HepG2 (cell line): ENCODE measurements at regions not wholly inside any gene's neighbourhood (a gene's known extent, or its start where the extent isn't known, plus 50 kb on each side); places are given as distances from the start of the nearest gene placed in this dataset.

Experiments used
- ATAC-seq: fragments of 200-7000 bp; cut with Tn5 transposase; 3 replicates; pipeline ENCODE4 v1.9.1; 2020; ENCODE audit warnings: mild to moderate bottlenecking, moderate library complexity
- BruUV-seq: library from RNA; stranded (reverse); fragments of 400-500 nt; replicated peaks from 2 replicates; lab custom pipeline; 2021; lab: Mats Ljungman, UMichigan
- CTCF ChIA-PET: fragments of 300-600 bp; formaldehyde crosslinking; extraction: SDS; loops from one replicate; lab custom pipeline; 2021; ENCODE audit warnings: low total read pairs, inconsistent platforms, low intra/inter-chr PET ratio; lab: Yijun Ruan, JAX
- POLR2A ChIA-PET: fragments of 350-600 bp; sonication (Branson Sonifier 250); formaldehyde crosslinking; loops from one replicate; lab custom pipeline; 2020; ENCODE audit warnings: antibody characterized with exemption, inconsistent platforms; lab: Yijun Ruan, JAX
- DNase-seq: peaks from one replicate; pipeline ENCODE4 v3.0.0-alpha.2; 2015; ENCODE audit warnings: low spot score
- FAIRE-seq: peaks from 3 replicates; lab custom pipeline; 2011; peaks lifted over from hg19 to GRCh38; lab: Jason Lieb, UNC
- H2AFZ ChIP-seq: one replicate; pipeline ENCODE4 v1.6.1; 2011; ENCODE audit warnings: low read length, inconsistent platforms
- H3K27ac ChIP-seq: fragments of 300-600 bp; 3 replicates; pipeline ENCODE4 v1.8.0; 2011; ENCODE audit warnings: mixed run types, mild to moderate bottlenecking, mixed read lengths, low read length, inconsistent platforms; ENCODE audit not compliant: insufficient read depth; ENCODE audit errors: extremely low read length
- H3K27me3 ChIP-seq, 2 experiments: fragments of 200-600 bp in 1 of 2; 2 replicates in 1 of 2; 3 replicates in 1 of 2; pipeline versions ENCODE4 v1.6.0 to v1.8.0; 2011; ENCODE audit warnings: low read length in 2 of 2, mild to moderate bottlenecking in 2 of 2, moderate library complexity in 2 of 2, inconsistent platforms in 1 of 2; ENCODE audit not compliant: insufficient read depth in 2 of 2, control insufficient read depth in 1 of 2
- H3K36me3 ChIP-seq, 2 experiments: fragments of 200-600 bp in 1 of 2; replicated peaks in 1 of 2; 2 replicates in 1 of 2; 3 replicates in 1 of 2; pipeline versions ENCODE4 v1.5.1 to v1.8.0; 2011; ENCODE audit warnings: low read length in 2 of 2, inconsistent platforms in 1 of 2; ENCODE audit not compliant: insufficient read depth in 2 of 2, control insufficient read depth in 1 of 2
- H3K4me1 ChIP-seq: 2 replicates; pipeline ENCODE4 v1.5.1; 2012; ENCODE audit warnings: low read length, inconsistent platforms; ENCODE audit not compliant: insufficient read depth
- H3K4me2 ChIP-seq: 2 replicates; pipeline ENCODE4 v1.6.0; 2011; ENCODE audit warnings: low read depth, low read length, inconsistent platforms
- H3K4me3 ChIP-seq, 3 experiments: fragments of 200-600 bp in 1 of 3; sonication (generic), shearing (Covaris generic) in 1 of 3; replicated peaks in 1 of 3; 2 replicates each; pipeline ENCODE4 v1.5.1; 2011 to 2016; ENCODE audit warnings: low read length in 3 of 3, inconsistent platforms in 2 of 3, low read depth in 2 of 3, mild to moderate bottlenecking in 2 of 3, control low read depth in 1 of 3, mixed read lengths in 1 of 3; ENCODE audit not compliant: insufficient read depth in 1 of 3
- H3K79me2 ChIP-seq: one replicate; pipeline ENCODE4 v1.6.1; 2011; ENCODE audit warnings: low read length, inconsistent platforms; ENCODE audit not compliant: insufficient read depth
- H3K9ac ChIP-seq: 2 replicates; pipeline ENCODE4 v1.6.0; 2011; ENCODE audit warnings: mild to moderate bottlenecking, low read depth, low read length, inconsistent platforms; ENCODE audit not compliant: insufficient read depth
- H3K9me3 ChIP-seq: 2 replicates; pipeline ENCODE4 v1.5.1; 2012; ENCODE audit warnings: mild to moderate bottlenecking, low read length
- H4K20me1 ChIP-seq: 2 replicates; pipeline ENCODE4 v1.6.0; 2011; ENCODE audit warnings: inconsistent platforms, mild to moderate bottlenecking, low read length, moderate library complexity; ENCODE audit not compliant: insufficient read depth
- BCL6 ChIP-seq: IDR thresholded peaks from 2 replicates; pipeline ENCODE4 v1.6.1; 2016; ENCODE audit warnings: missing genetic modification reagents, missing compliant biosample characterization
- EEA1 ChIP-seq: sonication (generic); formaldehyde crosslinking; IDR thresholded peaks from 2 replicates; pipeline ENCODE4 v1.5.1; 2020; ENCODE audit warnings: mild to moderate bottlenecking, missing genetic modification reagents, borderline replicate concordance
- ISL2 ChIP-seq: sonication (generic); formaldehyde crosslinking; IDR thresholded peaks from 2 replicates; pipeline ENCODE4 v1.5.0; 2020; ENCODE audit warnings: missing genetic modification reagents
- MYNN ChIP-seq: sonication (generic); formaldehyde crosslinking; IDR thresholded peaks from 2 replicates; pipeline ENCODE4 v1.4.0; 2020; ENCODE audit warnings: mild to moderate bottlenecking, low read depth, missing genetic modification reagents
- SIX1 ChIP-seq: sonication (generic); formaldehyde crosslinking; IDR thresholded peaks from 2 replicates; pipeline ENCODE4 v1.4.0; 2020; ENCODE audit warnings: missing genetic modification reagents, borderline replicate concordance
- ZFP36L2 ChIP-seq: sonication (generic); formaldehyde crosslinking; IDR thresholded peaks from 2 replicates; pipeline ENCODE4 v1.4.0; 2020; ENCODE audit warnings: missing genetic modification reagents
- ZNF180 ChIP-seq: sonication (generic); formaldehyde crosslinking; IDR thresholded peaks from 2 replicates; pipeline ENCODE4 v1.4.0; 2020; ENCODE audit warnings: low read depth, missing genetic modification reagents, borderline replicate concordance
- ZNF20 ChIP-seq: sonication (generic); formaldehyde crosslinking; IDR thresholded peaks from 2 replicates; pipeline ENCODE4 v1.4.0; 2020; ENCODE audit warnings: mild to moderate bottlenecking, moderate library complexity, missing genetic modification reagents
- ZNF468 ChIP-seq: sonication (generic); formaldehyde crosslinking; IDR thresholded peaks from 2 replicates; pipeline ENCODE4 v1.8.0; 2022; ENCODE audit warnings: mild to moderate bottlenecking, moderate library complexity, missing genetic modification reagents
- ZNF746 ChIP-seq: sonication (generic); formaldehyde crosslinking; IDR thresholded peaks from 2 replicates; pipeline ENCODE4 v1.8.0; 2022; ENCODE audit warnings: mild to moderate bottlenecking, missing genetic modification reagents
- WGBS: methylation state at CpG from one replicate; pipeline ENCODE4 v1.1.6; 2017; ENCODE audit warnings: low lambda C conversion rate; 5-methylcytosine and 5-hydroxymethylcytosine counted together
- in situ Hi-C: cut with HindIII; loops from 2 replicates; pipeline ENCODE4 v1.10.0; 2017; ENCODE audit warnings: low pct_unique_long_range_greater_than_20kb; ENCODE audit not compliant: extremely low pct_ligation_motif_present
- intact Hi-C: fragments of 100-400 bp; cut with micrococcal nuclease; formaldehyde crosslinking; loops from one replicate; pipeline ENCODE4 v1.10.0; 2022; ENCODE audit not compliant: unreplicated experiment
- TF ChIP-seq, protein P1 (sequence below): sonication (generic); formaldehyde crosslinking; IDR thresholded peaks from 2 replicates; pipeline ENCODE4 v1.5.0; 2020; ENCODE audit warnings: missing genetic modification reagents

DNA sequence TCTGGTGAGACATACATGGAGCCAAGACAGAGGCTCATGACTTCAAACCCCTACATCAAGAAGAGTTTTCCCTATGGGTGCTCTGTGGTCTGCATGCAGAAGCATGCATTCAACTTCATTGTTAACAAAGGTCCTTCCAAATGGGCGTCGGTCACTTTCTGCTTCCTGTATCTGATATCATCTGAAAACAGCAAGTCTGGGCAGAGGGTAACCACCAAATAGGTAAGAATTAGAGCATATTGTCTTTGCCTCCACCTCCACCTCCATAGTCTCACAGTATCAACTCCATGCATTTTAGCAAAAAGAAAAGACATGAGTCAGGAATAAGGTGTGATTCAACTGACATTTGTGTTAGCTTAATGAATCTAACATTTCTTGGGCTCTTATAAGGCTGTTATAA lies 462.9 kb downstream of the DMRT2 start:
- DNase-seq (no peak), ATAC-seq (no peak), FAIRE-seq (no peak)
- Histone ChIP-seq H3K4me2 (no peak overlapping the region), H3K36me3 (no peaks in the 10 kb centered on the region), H4K20me1 (no peaks in the 10 kb centered on the region), H3K4me1 (no peaks in the 10 kb centered on the region), H3K4me3 (no peak overlapping the region), H3K9me3 (no peaks in the 10 kb centered on the region), H3K27ac (no peak overlapping the region), H3K27me3 (no peaks in the 10 kb centered on the region; a peak in 1 of 5 replicates), H3K79me2 (no peaks in the 10 kb centered on the region), H3K9ac (no peak overlapping the region), H2AFZ (no peak overlapping the region)
- in situ Hi-C loops (no loop called here), intact Hi-C loops (no loop called here)
- no TSS peak for BruUV-seq
- 0% methylated on average over 1 of the region's 2 CpGs for WGBS
- ChIA-PET POLR2A (no interaction called here), CTCF (no interaction called here)
- TF ChIP-seq, protein P1, sequence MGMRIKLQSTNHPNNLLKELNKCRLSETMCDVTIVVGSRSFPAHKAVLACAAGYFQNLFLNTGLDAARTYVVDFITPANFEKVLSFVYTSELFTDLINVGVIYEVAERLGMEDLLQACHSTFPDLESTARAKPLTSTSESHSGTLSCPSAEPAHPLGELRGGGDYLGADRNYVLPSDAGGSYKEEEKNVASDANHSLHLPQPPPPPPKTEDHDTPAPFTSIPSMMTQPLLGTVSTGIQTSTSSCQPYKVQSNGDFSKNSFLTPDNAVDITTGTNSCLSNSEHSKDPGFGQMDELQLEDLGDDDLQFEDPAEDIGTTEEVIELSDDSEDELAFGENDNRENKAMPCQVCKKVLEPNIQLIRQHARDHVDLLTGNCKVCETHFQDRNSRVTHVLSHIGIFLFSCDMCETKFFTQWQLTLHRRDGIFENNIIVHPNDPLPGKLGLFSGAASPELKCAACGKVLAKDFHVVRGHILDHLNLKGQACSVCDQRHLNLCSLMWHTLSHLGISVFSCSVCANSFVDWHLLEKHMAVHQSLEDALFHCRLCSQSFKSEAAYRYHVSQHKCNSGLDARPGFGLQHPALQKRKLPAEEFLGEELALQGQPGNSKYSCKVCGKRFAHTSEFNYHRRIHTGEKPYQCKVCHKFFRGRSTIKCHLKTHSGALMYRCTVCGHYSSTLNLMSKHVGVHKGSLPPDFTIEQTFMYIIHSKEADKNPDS (CRISPR knock-in tag): no peak
- TF ChIP-seq ZNF468 (CRISPR knock-in tag) (no peak), ZNF20 (CRISPR knock-in tag) (no peak), BCL6 (no peak), EEA1 (CRISPR knock-in tag) (no peak), ISL2 (no peak), ZNF180 (CRISPR knock-in tag) (no peak), ZFP36L2 (CRISPR knock-in tag) (no peak), MYNN (CRISPR knock-in tag) (no peak), SIX1 (no peak), ZNF746 (CRISPR knock-in tag) (no peak)
